Osteoblast (primary cell): ENCODE measurements at regions not wholly inside any gene's neighbourhood (a gene's known extent, or its start where the extent isn't known, plus 50 kb on each side); places are given as distances from the start of the nearest gene placed in this dataset.

Experiments
- DNase-seq: peaks from one replicate; pipeline ENCODE4 v3.0.0; 2011; ENCODE audit warnings: low spot score, mixed read lengths; ENCODE audit not compliant: insufficient read length; ENCODE audit errors: missing footprints
- H2AFZ ChIP-seq: 2 replicates; pipeline ENCODE4 v1.6.0; 2011; ENCODE audit warnings: mild to moderate bottlenecking, low read length
- H3K27ac ChIP-seq: 2 replicates; pipeline ENCODE4 v1.5.1; 2011; ENCODE audit warnings: mild to moderate bottlenecking, low read depth, low read length, moderate library complexity
- H3K27me3 ChIP-seq: 2 replicates; pipeline ENCODE4 v1.6.0; 2012; ENCODE audit warnings: mild to moderate bottlenecking, control low read depth, inconsistent platforms, low read length, moderate library complexity; ENCODE audit not compliant: insufficient read depth
- H3K36me3 ChIP-seq: 2 replicates; pipeline ENCODE4 v1.5.1; 2011; ENCODE audit warnings: mild to moderate bottlenecking, low read length, control low read depth, moderate library complexity; ENCODE audit not compliant: insufficient read depth
- H3K4me1 ChIP-seq: 2 replicates; pipeline ENCODE4 v1.5.1; 2011; ENCODE audit warnings: mild to moderate bottlenecking, low read length, control low read depth, moderate library complexity; ENCODE audit not compliant: insufficient read depth
- H3K4me2 ChIP-seq: 2 replicates; pipeline ENCODE4 v1.6.0; 2011; ENCODE audit warnings: mild to moderate bottlenecking, low read length; ENCODE audit not compliant: insufficient read depth
- H3K4me3 ChIP-seq: fragments of 200-600 bp; sonication (generic); 3 replicates; pipeline ENCODE4 v1.5.1; 2012; ENCODE audit warnings: mild to moderate bottlenecking, low read length, inconsistent platforms; ENCODE audit not compliant: insufficient read depth
- H3K79me2 ChIP-seq: 2 replicates; pipeline ENCODE4 v1.6.0; 2012; ENCODE audit warnings: mild to moderate bottlenecking, low read length, control low read depth, inconsistent platforms; ENCODE audit not compliant: insufficient read depth
- H3K9me3 ChIP-seq: 2 replicates; pipeline ENCODE4 v1.5.1; 2011; ENCODE audit warnings: low read depth, low read length, control low read depth
- H4K20me1 ChIP-seq: 2 replicates; pipeline ENCODE4 v1.6.0; 2012; ENCODE audit warnings: mild to moderate bottlenecking, low read length, control low read depth; ENCODE audit not compliant: insufficient read depth
- TF ChIP-seq, protein P1 (sequence below): IDR thresholded peaks from 2 replicates; pipeline ENCODE4 v1.5.1; 2011; ENCODE audit warnings: mild to moderate bottlenecking, low read depth, low read length, moderate library complexity; ENCODE audit errors: extremely low read depth

DNA sequence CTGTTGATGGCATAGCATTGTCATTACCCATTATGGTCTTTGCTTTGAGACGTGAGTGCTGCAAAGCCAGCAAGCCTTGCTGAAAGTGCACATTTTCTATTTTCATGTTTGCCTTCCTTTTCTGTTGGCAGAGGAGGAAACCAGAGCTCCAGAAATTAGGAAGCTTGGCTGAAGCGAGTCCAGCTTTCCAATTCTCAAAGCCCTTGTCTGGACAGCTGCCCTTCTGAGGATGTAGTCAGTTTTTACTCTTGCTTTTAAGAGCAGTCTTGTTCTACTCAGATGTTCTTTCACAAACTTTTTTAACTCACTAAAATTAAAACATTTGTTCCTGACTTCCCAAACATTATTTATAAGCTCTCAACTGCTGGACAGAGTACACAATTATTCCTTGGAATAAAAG lies 93.8 kb downstream of the ICOS start:
- Histone ChIP-seq H3K4me3 (no peak overlapping the region), H3K9me3 (no peaks in the 10 kb centered on the region), H3K36me3 (no peaks in the 10 kb centered on the region), H3K4me1 (no peaks in the 10 kb centered on the region), H4K20me1 (no peaks in the 10 kb centered on the region), H3K27me3 (no peaks in the 10 kb centered on the region), H2AFZ (no peak overlapping the region), H3K4me2 (no peak overlapping the region), H3K79me2 (no peaks in the 10 kb centered on the region), H3K27ac (no peak overlapping the region)
- TF ChIP-seq, protein P1, sequence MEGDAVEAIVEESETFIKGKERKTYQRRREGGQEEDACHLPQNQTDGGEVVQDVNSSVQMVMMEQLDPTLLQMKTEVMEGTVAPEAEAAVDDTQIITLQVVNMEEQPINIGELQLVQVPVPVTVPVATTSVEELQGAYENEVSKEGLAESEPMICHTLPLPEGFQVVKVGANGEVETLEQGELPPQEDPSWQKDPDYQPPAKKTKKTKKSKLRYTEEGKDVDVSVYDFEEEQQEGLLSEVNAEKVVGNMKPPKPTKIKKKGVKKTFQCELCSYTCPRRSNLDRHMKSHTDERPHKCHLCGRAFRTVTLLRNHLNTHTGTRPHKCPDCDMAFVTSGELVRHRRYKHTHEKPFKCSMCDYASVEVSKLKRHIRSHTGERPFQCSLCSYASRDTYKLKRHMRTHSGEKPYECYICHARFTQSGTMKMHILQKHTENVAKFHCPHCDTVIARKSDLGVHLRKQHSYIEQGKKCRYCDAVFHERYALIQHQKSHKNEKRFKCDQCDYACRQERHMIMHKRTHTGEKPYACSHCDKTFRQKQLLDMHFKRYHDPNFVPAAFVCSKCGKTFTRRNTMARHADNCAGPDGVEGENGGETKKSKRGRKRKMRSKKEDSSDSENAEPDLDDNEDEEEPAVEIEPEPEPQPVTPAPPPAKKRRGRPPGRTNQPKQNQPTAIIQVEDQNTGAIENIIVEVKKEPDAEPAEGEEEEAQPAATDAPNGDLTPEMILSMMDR: no peak
- DNase-seq: no peak

DNA sequence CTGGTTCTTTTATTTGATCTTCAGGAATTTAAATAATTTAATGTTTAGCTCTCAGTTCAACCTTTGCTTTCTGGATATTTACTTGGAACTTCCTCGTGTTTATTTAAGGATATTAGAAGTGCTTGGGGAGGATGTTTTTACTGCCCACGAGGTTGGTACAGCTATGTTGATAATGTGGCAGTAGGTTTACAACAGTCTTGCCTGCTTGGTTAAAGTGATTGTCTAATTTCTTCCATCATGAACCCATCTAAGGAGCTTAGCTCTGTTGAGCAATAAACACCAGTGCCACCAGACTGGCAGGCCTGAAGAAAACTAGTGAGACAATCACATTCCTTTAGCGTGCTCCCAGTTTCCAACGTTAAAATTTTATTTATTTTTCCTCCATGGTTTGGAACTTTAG lies 94.5 kb downstream of the ICOS start:
- H3K27ac ChIP-seq: no peak overlapping the region
- H3K79me2 ChIP-seq: no peaks in the 10 kb centered on the region
- DNase-seq: no peak
- TF ChIP-seq, protein P1: no peak
- H3K36me3 ChIP-seq: no peaks in the 10 kb centered on the region
- H3K4me3 ChIP-seq: no peak overlapping the region
- no peak overlapping the region for H2AFZ ChIP-seq
- no peak overlapping the region for H3K4me2 ChIP-seq
- no peaks in the 10 kb centered on the region for H4K20me1 ChIP-seq
- H3K9me3 ChIP-seq: no peaks in the 10 kb centered on the region
- H3K27me3 ChIP-seq: no peaks in the 10 kb centered on the region
- H3K4me1 ChIP-seq: no peaks in the 10 kb centered on the region

DNA sequence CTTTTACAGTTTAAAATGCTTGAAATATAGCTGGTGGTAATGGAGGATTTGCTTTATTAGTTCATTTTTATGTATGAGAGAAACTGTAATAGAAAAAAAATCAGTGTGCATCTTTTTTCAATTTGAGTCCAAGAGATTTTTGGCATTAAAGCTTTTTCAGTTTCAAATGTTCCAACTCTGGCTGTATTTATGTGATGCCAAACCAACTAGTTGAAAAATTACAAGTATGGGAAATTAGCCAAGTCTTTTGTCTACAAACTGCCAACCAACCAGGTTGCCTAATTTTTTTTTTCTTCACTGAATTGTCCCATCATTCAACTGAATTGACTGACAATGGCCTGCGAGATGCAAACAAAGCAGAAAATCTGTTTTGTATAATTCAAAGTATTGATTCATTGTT lies 95.7 kb downstream of the ICOS start:
- no peaks in the 10 kb centered on the region for H3K27me3 ChIP-seq
- H2AFZ ChIP-seq: no peak overlapping the region
- H3K4me3 ChIP-seq: no peak overlapping the region
- TF ChIP-seq, protein P1: no peak
- no peaks in the 10 kb centered on the region for H3K9me3 ChIP-seq
- no peaks in the 10 kb centered on the region for H3K36me3 ChIP-seq
- H4K20me1 ChIP-seq: no peaks in the 10 kb centered on the region
- no peaks in the 10 kb centered on the region for H3K79me2 ChIP-seq
- no peak for DNase-seq
- no peaks in the 10 kb centered on the region for H3K4me1 ChIP-seq
- H3K4me2 ChIP-seq: no peak overlapping the region
- no peak overlapping the region for H3K27ac ChIP-seq

DNA sequence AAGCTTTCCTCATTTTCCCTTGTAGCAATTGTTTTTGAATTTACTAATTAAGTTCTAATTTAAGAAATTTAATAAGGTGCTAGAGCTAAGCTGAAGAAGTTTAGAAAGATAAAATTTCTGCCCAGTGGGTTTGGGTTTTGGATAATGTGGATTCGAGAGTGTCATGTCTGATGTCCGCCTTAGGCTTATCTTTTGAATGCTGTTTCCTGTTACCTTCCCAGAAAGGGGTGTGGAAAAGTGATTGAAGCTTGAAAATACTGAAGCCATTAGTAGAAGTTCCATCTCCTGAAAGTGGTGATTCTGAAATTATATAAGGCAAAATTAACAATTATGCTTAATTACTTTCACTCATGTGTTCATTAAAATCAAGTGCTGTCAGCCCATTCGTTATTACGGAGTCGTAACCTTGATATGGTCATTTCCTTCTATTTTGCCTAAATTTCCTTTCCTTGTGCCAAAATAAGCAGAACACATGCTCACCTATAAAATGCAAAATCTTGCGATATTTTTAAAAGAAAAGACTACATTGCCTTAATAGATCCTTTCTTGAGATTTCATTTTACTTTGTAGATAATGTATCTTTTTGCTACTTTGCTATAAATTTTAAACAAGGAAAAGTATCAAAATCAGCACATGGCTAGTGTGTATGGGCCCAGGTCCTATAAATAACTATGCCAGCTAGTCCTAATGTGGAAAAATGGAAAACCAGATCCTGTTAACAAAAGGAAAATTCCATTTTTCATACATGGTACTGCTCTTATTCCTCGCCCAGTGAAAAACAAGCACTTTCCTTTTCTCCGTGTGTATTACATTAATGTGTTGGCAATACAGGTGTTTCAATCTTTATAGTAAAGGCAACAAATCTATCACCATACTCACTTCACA lies 97.3 kb downstream of the ICOS start:
- Histone ChIP-seq H2AFZ (no peak overlapping the region), H3K4me1 (no peaks in the 10 kb centered on the region), H3K27me3 (peaks cover under 1% of the 10 kb centered on the region), H4K20me1 (no peaks in the 10 kb centered on the region), H3K4me3 (no peak overlapping the region), H3K9me3 (no peaks in the 10 kb centered on the region), H3K36me3 (no peaks in the 10 kb centered on the region), H3K4me2 (no peak overlapping the region), H3K79me2 (no peaks in the 10 kb centered on the region), H3K27ac (no peak overlapping the region)
- no peak for DNase-seq
- TF ChIP-seq, protein P1: no peak
